Endothelial cell (in vitro differentiated cells): ENCODE measurements at regions not wholly inside any gene's neighbourhood (a gene's known extent, or its start where the extent isn't known, plus 50 kb on each side); places are given as distances from the start of the nearest gene placed in this dataset.

ENCODE experiments used
- DNase-seq: peaks from one replicate; pipeline ENCODE4 v3.0.0; 2021; ENCODE audit warnings: low spot score
- H3K27ac Mint-ChIP-seq: one replicate; pipeline ENCODE4 v1.8.0; 2021; ENCODE audit warnings: mixed read lengths, inconsistent platforms; ENCODE audit not compliant: unreplicated experiment
- H3K27me3 Mint-ChIP-seq: one replicate; pipeline ENCODE4 v1.8.0; 2021; ENCODE audit warnings: mild to moderate bottlenecking, moderate library complexity, mixed read lengths, inconsistent platforms; ENCODE audit not compliant: unreplicated experiment
- H3K36me3 Mint-ChIP-seq: one replicate; pipeline ENCODE4 v1.8.0; 2021; ENCODE audit warnings: mild to moderate bottlenecking, low read depth, mixed read lengths, inconsistent platforms; ENCODE audit not compliant: unreplicated experiment
- H3K4me1 Mint-ChIP-seq: one replicate; pipeline ENCODE4 v1.8.0; 2021; ENCODE audit warnings: mild to moderate bottlenecking, mixed read lengths, inconsistent platforms; ENCODE audit not compliant: unreplicated experiment
- H3K4me3 Mint-ChIP-seq: one replicate; pipeline ENCODE4 v1.8.0; 2021; ENCODE audit warnings: mild to moderate bottlenecking, mixed read lengths, inconsistent platforms; ENCODE audit not compliant: unreplicated experiment
- H3K9me3 Mint-ChIP-seq: one replicate; pipeline ENCODE4 v1.8.0; 2021; ENCODE audit warnings: mixed read lengths, inconsistent platforms; ENCODE audit not compliant: unreplicated experiment
- CTCF ChIP-seq: fragments of 200-600 bp; sonication (generic); IDR thresholded peaks from one replicate; pipeline ENCODE4 v1.5.0; 2021; ENCODE audit warnings: antibody characterized with exemption; ENCODE audit not compliant: unreplicated experiment

GRCh38 chr5:101976933-101977332 lies 319.2 kb downstream of the SLCO4C1 start:
- no peak for TF ChIP-seq CTCF
- Mint-ChIP-seq H3K27me3 (no peaks in the 10 kb centered on the region), H3K36me3 (no peaks in the 10 kb centered on the region)

GRCh38 chr5:101969742-101970141 lies 326.3 kb downstream of the SLCO4C1 start:
- Mint-ChIP-seq H3K27me3 (peaks cover 1% of the 10 kb centered on the region), H3K4me1 (peaks cover 4% of the 10 kb centered on the region), H3K27ac (no peak overlapping the region), H3K9me3 (no peaks in the 10 kb centered on the region), H3K4me3 (no peak overlapping the region), H3K36me3 (no peaks in the 10 kb centered on the region)
- DNase-seq, result no peak
- no peak for TF ChIP-seq CTCF

More at GRCh38 chr5:101976933-101977332, 319.2 kb downstream of the SLCO4C1 start:
- H3K4me3 Mint-ChIP-seq, result no peak overlapping the region
- no peak overlapping the region for H3K27ac Mint-ChIP-seq
- no peak for DNase-seq
- H3K4me1 Mint-ChIP-seq, result no peaks in the 10 kb centered on the region
- no peaks in the 10 kb centered on the region for H3K9me3 Mint-ChIP-seq

GRCh38 chr5:101966476-101966875 lies 329.6 kb downstream of the SLCO4C1 start:
- Mint-ChIP-seq H3K27me3 (peaks cover 1% of the 10 kb centered on the region), H3K9me3 (no peaks in the 10 kb centered on the region), H3K27ac (no peak overlapping the region)

GRCh38 chr5:101955891-101956290 lies 340.2 kb downstream of the SLCO4C1 start:
- TF ChIP-seq CTCF, result no peak
- Mint-ChIP-seq H3K4me3 (no peak overlapping the region), H3K4me1 (no peaks in the 10 kb centered on the region), H3K27ac (no peak overlapping the region), H3K36me3 (no peaks in the 10 kb centered on the region), H3K9me3 (no peaks in the 10 kb centered on the region), H3K27me3 (no peaks in the 10 kb centered on the region)
- no peak for DNase-seq

More at GRCh38 chr5:101966476-101966875, 329.6 kb downstream of the SLCO4C1 start:
- no peak for DNase-seq
- H3K4me1 Mint-ChIP-seq, result peaks cover 4% of the 10 kb centered on the region
- TF ChIP-seq CTCF, result no peak
- H3K4me3 Mint-ChIP-seq, result no peak overlapping the region
- H3K36me3 Mint-ChIP-seq, result no peaks in the 10 kb centered on the region

GRCh38 chr5:101950019-101950418 lies 346.1 kb downstream of the SLCO4C1 start:
- Mint-ChIP-seq H3K27me3 (no peaks in the 10 kb centered on the region), H3K36me3 (no peaks in the 10 kb centered on the region), H3K4me3 (no peak overlapping the region), H3K27ac (no peak overlapping the region), H3K4me1 (no peaks in the 10 kb centered on the region), H3K9me3 (no peaks in the 10 kb centered on the region)
- TF ChIP-seq CTCF, result no peak
- no peak for DNase-seq
